Erythroblast (primary cell): ENCODE measurements at regions not wholly inside any gene's neighbourhood (a gene's known extent, or its start where the extent isn't known, plus 50 kb on each side); places are given as distances from the start of the nearest gene placed in this dataset.
"Not testable (repeated sequence)": the region's sequence is repeated elsewhere in the genome, so short reads cannot be mapped to it uniquely, and the experiment has no call there.

Source experiments
- DNase-seq, 2 experiments: peaks; one replicate each; lab custom pipeline; 2025; lab: John Stamatoyannopoulos, UW
- GATA1 ChIP-seq: IDR thresholded peaks from 2 replicates; pipeline ENCODE4 v1.6.1; 2011; ENCODE audit warnings: low read depth, mild to moderate bottlenecking, control low read depth, low read length, moderate library complexity
- POLR2A ChIP-seq: IDR thresholded peaks from 2 replicates; pipeline ENCODE4 v1.6.1; 2011; ENCODE audit warnings: mild to moderate bottlenecking, low read length

DNA sequence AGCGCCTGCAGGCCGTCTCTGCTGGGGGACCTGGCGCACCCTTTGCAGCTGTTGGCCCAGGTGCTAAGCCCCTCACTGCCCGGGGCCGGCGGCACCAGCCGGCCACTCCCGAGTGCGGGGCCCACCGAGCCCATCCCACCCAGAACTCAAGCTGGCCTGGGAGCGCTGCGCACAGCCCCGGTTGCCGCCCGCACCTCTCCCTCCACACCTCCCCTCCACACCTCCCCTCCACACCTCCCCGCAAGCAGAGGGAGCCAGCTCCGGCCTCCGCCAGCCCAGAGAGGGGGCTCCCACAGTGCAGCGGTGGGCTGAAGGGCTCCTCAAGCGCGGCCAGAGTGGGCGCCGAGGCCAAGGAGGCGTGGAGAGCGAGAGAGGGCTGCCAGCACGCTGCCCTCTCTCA is 177.8 kb upstream of the KAZN start:
- no peak for DNase-seq
- TF ChIP-seq POLR2A (no peak), GATA1 (no peak)

DNA sequence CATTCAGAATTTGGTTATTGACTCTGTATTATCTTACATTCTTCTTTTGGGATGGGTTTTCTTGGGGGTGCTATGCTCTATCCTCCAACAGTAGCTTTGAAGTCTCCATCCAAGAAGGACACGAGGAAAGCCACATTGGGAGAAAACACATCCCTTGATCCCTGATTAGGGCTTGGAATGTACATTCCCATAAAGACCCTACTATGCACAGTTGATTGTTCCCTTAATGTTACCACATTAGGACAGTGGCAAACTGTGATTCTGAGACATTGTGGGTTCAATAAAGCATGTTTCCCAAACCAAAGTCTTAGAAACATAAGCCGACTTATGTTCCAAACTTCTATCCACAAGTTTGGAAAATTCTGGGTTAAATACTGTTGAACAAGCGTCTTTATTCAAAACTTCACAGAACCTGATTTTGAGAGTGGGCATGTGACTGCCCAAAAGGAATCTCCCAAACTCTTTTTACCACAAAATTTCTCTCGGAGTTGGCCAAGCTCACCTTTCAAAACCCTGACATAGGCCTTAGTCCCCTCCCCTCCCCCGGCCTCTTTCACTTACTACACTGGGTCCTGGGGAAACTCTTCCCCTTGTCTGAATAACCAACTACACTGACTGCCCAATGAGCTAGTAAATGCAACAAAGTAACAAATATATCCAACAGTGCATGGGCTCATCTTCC is 177.0 kb upstream of the KAZN start:
- DNase-seq, result no peak
- no peak for TF ChIP-seq POLR2A
- TF ChIP-seq GATA1, result no peak

DNA sequence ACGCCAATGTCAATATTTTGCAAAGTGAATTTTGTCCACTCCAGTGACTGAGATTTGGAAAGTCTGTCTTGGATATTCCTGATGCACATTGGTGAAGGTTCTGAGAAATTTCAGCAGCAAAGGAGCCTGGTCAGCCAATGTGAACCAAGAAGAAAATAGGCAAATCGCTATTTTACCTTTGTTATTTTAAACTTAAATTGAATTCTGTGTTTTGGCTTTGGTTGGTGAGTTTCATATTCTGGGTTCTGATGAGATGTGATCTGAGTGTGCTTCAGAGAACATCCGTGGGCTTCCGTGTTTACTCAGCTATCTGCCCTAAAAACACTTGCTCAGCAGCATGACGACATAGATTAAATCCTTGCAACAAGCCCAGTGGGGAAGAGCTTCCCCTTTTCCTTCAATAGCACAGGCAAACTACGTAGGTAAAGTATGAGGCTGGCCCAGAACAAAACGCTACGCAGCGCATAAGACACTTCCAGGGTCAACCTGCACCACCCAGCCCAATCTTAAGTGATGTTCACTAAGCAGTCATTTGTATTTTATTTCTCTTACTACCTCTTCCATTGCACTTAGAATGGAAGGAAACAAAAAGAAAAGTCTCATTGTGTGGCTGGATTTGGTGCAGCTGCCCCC is 176.4 kb upstream of the KAZN start:
- TF ChIP-seq GATA1 (no peak), POLR2A (no peak)
- no peak for DNase-seq

DNA sequence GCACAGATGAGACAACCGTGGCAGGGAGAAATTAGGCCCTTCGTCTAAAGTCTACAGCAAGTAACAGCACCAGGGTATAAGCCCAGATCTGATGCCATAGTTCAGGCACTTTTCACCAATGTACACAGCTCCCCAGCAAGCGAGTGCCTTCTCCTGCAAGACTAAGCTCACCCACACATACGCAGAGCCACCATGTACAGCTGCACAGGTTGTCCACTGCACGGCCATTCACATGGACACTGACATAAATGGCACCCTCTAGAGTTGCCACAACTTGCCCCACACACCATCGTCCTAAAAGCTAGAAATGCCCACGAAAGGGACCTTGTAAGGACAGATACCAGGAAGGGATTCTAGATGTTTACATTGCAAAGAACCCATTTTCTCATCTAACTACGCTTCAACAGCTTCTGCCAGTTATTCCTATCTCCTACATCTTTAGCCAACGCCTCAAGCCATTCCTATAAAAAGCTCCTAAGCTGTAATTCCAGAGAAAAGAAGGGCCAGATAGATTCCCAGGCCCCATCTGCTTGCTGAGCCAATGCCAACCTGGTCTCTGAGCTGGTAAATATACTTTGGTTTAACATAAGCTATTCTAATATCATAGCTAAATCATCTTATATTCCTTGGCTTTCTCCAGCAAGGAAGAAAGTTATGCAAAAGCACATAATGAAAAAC is 174.0 kb upstream of the KAZN start:
- no peak for TF ChIP-seq POLR2A
- TF ChIP-seq GATA1, result no peak
- DNase-seq, result no peak

DNA sequence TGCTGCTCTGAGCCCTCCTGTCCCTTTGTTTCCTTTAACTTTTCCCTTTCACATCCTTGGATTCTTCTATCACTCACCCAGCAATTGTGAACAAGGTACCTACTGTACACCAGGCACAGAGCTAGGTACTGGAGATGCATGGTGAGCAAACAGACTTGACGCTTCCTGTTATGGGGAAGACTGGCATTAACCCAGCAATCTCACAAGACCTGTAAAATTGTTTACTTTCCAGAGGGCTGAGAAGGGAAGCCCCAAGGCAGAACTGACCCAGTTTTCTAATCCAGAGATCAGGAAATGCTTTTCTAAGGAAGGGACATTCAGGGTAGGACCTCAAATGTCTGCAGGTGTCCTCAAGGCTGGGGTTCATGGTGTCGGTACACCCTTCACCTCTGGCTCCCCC is 171.6 kb upstream of the KAZN start:
- TF ChIP-seq GATA1, result no peak
- no peak for DNase-seq

DNA sequence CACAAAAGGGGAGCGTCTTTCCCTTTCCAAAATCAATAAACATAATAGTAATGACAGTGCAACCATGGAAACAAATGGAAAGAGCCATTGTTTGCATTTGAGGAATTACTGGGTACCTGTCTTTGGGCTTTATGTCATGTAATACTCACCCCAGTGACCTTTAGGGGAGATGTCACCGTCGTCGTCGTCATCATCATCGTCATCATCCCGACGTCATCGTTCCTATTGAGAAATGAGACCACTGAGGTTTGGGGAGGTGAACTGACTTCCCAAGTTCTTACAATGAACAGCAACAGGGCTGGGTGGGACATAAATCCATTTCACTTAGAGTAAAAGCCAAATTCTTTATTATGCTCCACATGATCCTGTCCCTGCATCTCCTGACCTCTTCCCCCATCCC is 168.9 kb upstream of the KAZN start:
- no peak for TF ChIP-seq GATA1
- TF ChIP-seq POLR2A, result no peak

DNA sequence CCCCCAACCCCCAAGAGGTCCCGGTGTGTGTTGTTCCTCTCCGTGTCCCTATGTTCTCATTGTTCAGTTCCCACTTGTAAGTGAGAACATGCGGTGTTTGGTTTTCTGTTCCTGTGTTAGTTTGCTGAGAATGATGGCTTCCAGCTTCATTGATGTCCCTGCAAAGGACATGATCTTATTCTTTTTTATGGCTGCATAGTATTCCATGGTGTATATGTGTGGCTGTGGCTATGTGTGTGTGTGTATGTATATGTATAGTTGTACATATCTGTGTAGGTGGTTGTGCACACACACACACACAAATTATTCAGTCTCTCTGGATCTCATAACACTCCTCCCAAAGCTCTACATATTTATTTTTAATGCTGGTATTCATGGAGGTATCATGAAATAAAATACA is 165.8 kb upstream of the KAZN start:
- DNase-seq, result not testable (repeated sequence)

More for the DNA sequence above, 168.9 kb upstream of the KAZN start:
- DNase-seq, result no peak

DNA sequence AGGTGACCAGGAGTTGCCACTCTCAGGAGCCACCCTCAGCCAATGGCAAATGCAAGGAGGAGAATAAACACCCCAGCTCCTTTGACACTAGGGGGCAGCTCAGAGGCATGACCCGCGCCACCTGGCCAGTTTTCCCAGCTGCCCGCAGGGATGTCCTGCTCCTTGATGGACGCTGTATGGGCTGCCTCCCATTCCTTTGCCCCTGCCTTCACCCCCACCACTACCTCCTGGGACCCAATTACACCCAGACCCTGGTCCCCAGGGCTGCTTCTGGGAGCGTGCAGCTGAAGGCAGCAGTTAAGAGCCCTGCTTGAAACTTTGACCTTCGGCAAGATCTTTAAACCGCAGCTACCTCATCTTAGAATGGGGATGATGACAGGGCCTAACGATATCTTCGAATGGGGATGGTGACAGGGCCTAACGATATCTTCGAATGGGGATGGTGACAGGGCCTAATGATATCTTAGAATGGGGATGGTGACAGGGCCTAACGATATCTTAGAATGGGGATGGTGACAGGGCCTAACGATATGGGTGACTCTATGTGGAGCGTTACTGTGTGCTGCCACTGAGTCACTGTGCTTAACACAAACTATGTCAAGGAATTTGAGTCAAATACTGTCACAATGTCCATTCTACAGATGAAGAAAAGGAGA is 163.0 kb upstream of the KAZN start:
- no peak for DNase-seq
- TF ChIP-seq GATA1, result no peak
- no peak for TF ChIP-seq POLR2A

DNA sequence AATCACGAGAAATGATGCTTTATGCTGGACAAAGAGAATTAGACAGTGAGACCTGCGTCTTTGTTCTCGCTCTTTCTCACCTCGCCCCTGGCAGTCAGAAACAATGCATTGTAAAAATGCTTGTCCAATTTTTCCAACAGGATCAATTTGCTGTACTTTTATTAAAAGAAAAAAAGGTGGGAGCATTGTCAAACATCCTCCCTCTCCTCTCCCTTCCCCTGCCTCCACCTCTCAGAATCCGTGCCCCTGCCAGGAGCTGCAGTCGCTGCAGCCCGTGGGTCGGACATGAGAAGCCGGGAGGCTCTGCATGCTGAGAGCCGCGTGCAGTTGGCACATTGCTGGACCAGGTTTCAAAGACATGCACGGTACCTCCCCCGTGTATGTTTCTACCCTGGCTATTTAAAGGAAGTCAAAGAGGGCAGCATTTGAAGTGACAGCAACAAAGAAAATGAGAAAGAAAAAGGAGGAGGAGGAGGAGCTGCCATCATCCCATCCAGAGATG is 161.0 kb upstream of the KAZN start:
- TF ChIP-seq GATA1, result no peak
- TF ChIP-seq POLR2A, result no peak
- DNase-seq, result no peak

DNA sequence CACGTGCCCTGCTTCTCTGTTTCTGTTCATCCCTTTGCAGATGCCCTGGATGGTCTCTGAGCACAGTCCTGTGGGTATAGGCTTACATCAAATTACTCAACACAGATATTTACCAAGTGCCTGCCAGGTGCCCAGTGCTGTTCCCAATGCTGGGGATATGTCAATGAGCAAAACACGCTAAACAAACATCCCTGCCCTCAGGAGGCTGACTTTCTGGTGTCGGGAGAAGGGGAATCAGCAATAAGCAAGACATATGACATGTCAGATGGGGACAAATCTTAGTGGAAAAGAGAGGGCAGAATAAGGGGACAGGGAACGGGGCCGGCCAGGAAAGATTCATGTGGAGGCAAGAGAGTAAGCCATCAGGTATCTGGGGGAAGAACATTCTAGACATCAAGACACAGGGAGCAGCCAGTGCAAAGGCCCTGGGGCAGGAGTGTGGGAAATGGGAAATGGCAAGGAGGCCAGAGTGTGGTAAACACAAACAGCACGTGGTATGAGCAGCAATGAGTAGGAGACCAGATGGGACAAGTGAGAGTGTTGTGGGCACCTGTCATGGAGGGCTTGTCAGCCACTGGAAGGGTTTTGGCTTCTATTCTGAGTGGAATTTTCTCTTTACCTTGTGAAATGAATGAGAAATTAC is 160.2 kb upstream of the KAZN start:
- TF ChIP-seq POLR2A (no peak), GATA1 (no peak)
- DNase-seq, result no peak

DNA sequence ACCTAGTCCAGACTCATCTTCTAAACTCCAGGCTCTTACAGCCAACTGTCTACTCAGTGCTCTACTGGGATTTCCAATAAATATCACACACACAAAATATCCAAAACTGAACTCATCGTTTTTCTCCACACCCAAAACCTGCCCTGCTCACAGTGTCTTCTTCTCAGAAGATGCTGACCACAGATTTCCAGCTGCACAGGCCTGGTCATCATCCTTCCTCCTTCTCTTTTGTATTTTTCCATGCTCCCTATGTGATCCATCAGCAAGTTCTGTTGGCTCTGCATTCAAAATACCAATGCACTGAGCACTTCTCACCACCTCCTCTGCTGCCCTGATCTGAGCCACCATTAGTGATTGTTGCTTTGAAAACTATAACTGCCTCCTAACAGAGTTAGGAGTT is 159.5 kb upstream of the KAZN start:
- DNase-seq, result no peak
- TF ChIP-seq GATA1 (no peak), POLR2A (no peak)

DNA sequence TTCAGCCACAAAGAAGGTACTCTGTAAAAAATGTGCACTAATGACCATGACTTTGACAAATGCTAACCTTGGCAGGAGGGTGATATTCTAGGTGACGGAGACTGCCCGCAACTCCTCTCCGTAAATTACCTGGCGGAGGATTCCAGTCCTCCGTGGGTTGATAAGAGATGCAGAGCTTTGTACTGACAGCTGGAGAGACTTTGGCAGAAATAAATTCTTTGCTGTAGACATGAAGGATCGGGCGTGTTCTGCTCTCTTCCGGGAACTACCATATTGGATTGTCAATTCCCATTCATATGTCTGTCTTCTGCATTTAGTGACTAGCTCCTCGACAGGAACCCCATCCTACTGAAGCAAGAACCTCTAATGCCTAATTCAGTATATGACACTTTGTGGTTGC is 158.3 kb upstream of the KAZN start:
- DNase-seq, result no peak
- TF ChIP-seq POLR2A (no peak), GATA1 (no peak)

DNA sequence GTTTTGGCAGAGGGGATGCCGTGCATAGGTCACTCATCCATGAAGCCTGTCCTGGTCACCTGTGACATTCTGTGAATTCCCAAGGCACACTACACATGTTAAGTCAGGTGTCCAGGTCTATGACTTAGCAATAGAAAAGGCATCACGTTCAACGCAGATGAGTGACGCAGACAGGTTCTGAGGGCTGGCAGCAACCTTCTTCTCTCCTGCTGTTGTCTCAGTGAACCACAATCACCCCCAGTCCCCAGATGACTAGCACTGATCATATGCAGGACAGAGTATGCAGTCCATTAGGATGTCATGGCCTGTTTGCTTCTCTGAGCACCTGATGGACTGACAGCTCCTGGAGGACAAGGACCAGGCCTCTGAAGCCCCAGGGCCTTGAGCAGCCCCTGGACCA is 157.8 kb upstream of the KAZN start:
- TF ChIP-seq GATA1 (no peak), POLR2A (no peak)
- DNase-seq, result no peak
